Stimulated activated CD4-positive, alpha-beta T cell treated with anti-CD3 and anti-CD28 coated beads, Interleukin-15, amount 100 ng/mL, for 48 hours (primary cell): ENCODE measurements at regions not wholly inside any gene's neighbourhood (a gene's known extent, or its start where the extent isn't known, plus 50 kb on each side); places are given as distances from the start of the nearest gene placed in this dataset.

Experiments
- DNase-seq, 2 donors: peaks; one replicate each; pipeline ENCODE4 v3.0.0-alpha.2; 2020; ENCODE audit warnings: low read depth in 2 of 2

DNA sequence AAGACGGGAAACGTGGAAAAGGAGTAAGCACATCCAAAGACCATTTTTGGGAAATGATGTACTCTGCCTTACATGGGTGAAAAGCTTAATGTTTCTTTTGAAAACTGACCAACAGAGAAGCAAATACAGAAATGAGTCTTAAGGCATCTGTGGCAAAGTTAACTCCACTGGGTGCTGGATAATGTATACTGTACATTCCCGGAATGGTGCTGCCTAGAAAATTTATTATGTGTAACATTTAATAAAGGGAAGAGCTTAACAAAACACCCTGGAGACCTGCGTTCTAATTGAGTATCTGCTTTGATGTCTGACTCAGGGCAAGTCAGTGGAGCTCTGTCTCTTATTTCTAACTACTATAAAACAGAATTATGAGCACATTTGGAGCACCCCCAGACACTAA, 230.2 kb downstream of the MID1 start:
- DNase-seq = no peak

DNA sequence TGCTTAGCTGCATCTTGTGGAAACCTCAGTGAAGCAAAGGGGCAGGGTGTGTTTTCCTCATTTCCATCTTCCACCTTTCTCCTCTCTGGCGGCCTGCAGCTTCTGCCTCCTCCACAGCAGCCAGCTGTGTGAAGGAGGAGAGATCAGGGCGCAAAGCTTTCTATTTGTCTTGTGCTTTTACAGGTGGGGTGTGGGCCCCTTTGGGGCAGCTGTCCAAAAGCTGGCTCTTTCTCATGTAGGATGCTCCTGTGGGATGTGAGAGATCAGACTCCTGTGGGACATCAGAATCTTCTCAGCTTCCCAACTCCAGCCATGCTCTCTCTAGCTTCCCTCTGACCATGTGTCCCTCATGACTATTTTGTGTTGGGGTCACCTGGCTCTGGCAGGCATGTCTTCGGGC, 227.1 kb downstream of the MID1 start:
- DNase-seq = no peak

GRCh38 chrX:10393899-10394298, 226.5 kb downstream of the MID1 start:
- DNase-seq = no peak

DNA sequence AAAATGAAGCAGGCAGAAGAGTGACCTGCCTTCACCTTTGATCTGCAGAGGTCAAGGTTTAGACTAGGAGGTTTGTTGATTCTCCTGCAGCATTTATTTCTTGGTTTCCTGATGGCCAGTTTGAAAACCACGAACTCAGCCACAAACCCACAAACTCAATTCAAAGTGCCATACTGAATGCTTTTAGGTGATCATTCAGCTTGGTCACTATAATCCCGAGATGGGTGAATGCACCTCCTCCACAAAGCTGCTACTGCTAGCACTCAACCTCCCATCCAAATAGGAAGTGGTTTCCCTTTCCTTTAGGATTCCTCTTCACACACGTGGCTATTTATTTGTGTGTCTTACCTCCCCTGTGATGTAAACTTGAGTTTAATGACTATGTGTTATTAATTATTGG, 225.2 kb downstream of the MID1 start:
- no peak for DNase-seq
